ENCODE measurements at regions not wholly inside any gene's neighbourhood (a gene's known extent, or its start where the extent isn't known, plus 50 kb on each side); places are given as distances from the start of the nearest gene placed in this dataset.

- TF ChIP-seq, protein P1, sequence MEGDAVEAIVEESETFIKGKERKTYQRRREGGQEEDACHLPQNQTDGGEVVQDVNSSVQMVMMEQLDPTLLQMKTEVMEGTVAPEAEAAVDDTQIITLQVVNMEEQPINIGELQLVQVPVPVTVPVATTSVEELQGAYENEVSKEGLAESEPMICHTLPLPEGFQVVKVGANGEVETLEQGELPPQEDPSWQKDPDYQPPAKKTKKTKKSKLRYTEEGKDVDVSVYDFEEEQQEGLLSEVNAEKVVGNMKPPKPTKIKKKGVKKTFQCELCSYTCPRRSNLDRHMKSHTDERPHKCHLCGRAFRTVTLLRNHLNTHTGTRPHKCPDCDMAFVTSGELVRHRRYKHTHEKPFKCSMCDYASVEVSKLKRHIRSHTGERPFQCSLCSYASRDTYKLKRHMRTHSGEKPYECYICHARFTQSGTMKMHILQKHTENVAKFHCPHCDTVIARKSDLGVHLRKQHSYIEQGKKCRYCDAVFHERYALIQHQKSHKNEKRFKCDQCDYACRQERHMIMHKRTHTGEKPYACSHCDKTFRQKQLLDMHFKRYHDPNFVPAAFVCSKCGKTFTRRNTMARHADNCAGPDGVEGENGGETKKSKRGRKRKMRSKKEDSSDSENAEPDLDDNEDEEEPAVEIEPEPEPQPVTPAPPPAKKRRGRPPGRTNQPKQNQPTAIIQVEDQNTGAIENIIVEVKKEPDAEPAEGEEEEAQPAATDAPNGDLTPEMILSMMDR (IDR thresholded peaks at IDR 0.05): no peak
- DNase-seq: no peak
- Histone ChIP-seq H3K9me3 (replicated peaks in 1 of 2; ENCODE audit: control insufficient read depth in 1 of 2, insufficient read depth in 1 of 2, low read length in 2 of 2) (no peaks in the 10 kb centered on the region), H3K79me2 (ENCODE audit: insufficient read depth, low read length) (no peaks in the 10 kb centered on the region), H3K4me3 (replicated peaks in 1 of 3; ENCODE audit: low read depth in 2 of 3, low read length in 3 of 3) (no peak overlapping the region), H4K20me1 (ENCODE audit: insufficient read depth, low read length) (no peaks in the 10 kb centered on the region), H3K36me3 (replicated peaks in 1 of 2; ENCODE audit: control insufficient read depth in 1 of 2, insufficient read depth in 2 of 2, low read length in 2 of 2) (no peaks in the 10 kb centered on the region), H3K4me1 (ENCODE audit: control insufficient read depth in 1 of 2, insufficient read depth in 2 of 2, low read length in 2 of 2) (no peaks in the 10 kb centered on the region), H3K4me2 (replicated peaks; ENCODE audit: extremely low read depth, low read length, poor library complexity, severe bottlenecking) (no peak overlapping the region), H2AFZ (ENCODE audit: insufficient read depth, low read depth, low read length, poor library complexity, severe bottlenecking) (no peak overlapping the region), H3K27me3 (ENCODE audit: control insufficient read depth in 2 of 2, insufficient read depth in 2 of 2, low read length in 2 of 2) (no peaks in the 10 kb centered on the region), H3K9ac (ENCODE audit: insufficient read depth, low read length, poor library complexity, severe bottlenecking) (no peak overlapping the region), H3K27ac (ENCODE audit: low read depth in 1 of 2, low read length in 2 of 2) (no peak overlapping the region)
- H3K9me3 Mint-ChIP-seq: peaks cover 0 to 8% (median 4%) of the 10 kb centered on the region in 7 donors
- no peaks in the 10 kb centered on the region for H3K27me3 Mint-ChIP-seq (ENCODE audit: low read depth in 3 of 3)
- no peak overlapping the region for H3K4me3 Mint-ChIP-seq
- intact Hi-C loops (cut with micrococcal nuclease): no loop called here
- H3K27ac Mint-ChIP-seq: no peak overlapping the region
- no peaks in the 10 kb centered on the region for H3K36me3 Mint-ChIP-seq
- WGBS (ENCODE audit: insufficient coverage): no CpG with 5 or more reads among the region's 1 CpG
- no peaks in the 10 kb centered on the region for H3K4me1 Mint-ChIP-seq
Measured at GRCh38 chr14:83646228-83646627, 1883.7 kb upstream of the FLRT2 start.

DNA sequence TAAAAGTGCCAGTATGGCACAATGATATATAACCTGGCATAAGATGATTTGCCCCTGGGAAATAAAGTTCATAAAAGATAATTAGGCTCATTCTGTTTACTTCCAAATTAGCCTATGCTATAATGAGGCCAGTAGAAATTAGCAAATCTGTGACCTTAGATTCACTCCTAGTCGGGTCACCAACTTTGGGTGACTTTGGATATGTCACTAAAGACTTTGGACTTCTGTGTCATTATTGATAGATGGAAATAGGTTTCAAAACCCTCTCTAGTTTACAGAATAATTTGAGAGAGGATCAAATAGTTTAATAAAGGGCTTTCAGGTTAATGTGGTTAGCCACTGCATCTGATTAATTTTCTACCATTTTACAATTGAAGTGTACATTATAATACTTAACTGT, 1869.3 kb upstream of the FLRT2 start:
- Histone ChIP-seq H3K4me3 (replicated peaks in 1 of 3; ENCODE audit: low read depth in 2 of 3, low read length in 3 of 3) (no peak overlapping the region), H3K9ac (ENCODE audit: insufficient read depth, low read length, poor library complexity, severe bottlenecking) (no peak overlapping the region), H3K79me2 (ENCODE audit: insufficient read depth, low read length) (no peaks in the 10 kb centered on the region), H4K20me1 (ENCODE audit: insufficient read depth, low read length) (no peaks in the 10 kb centered on the region), H3K4me1 (ENCODE audit: control insufficient read depth in 1 of 2, insufficient read depth in 2 of 2, low read length in 2 of 2) (no peaks in the 10 kb centered on the region), H2AFZ (ENCODE audit: insufficient read depth, low read depth, low read length, poor library complexity, severe bottlenecking) (no peak overlapping the region), H3K27ac (ENCODE audit: low read depth in 1 of 2, low read length in 2 of 2) (no peak overlapping the region), H3K36me3 (replicated peaks in 1 of 2; ENCODE audit: control insufficient read depth in 1 of 2, insufficient read depth in 2 of 2, low read length in 2 of 2) (no peaks in the 10 kb centered on the region), H3K9me3 (replicated peaks in 1 of 2; ENCODE audit: control insufficient read depth in 1 of 2, insufficient read depth in 1 of 2, low read length in 2 of 2) (no peaks in the 10 kb centered on the region), H3K27me3 (ENCODE audit: control insufficient read depth in 2 of 2, insufficient read depth in 2 of 2, low read length in 2 of 2) (no peaks in the 10 kb centered on the region), H3K4me2 (replicated peaks; ENCODE audit: extremely low read depth, low read length, poor library complexity, severe bottlenecking) (no peak overlapping the region)
- no peak overlapping the region for H3K4me3 Mint-ChIP-seq
- peaks cover 0 to 2% (median 0%) of the 10 kb centered on the region in 7 donors for H3K9me3 Mint-ChIP-seq
- no peaks in the 10 kb centered on the region for H3K4me1 Mint-ChIP-seq
- H3K27me3 Mint-ChIP-seq (ENCODE audit: low read depth in 3 of 3): no peaks in the 10 kb centered on the region
- no peak for DNase-seq
- WGBS (ENCODE audit: insufficient coverage): no CpG with 5 or more reads among the region's 1 CpG
- TF ChIP-seq, protein P1 (IDR thresholded peaks at IDR 0.05): no peak
- H3K36me3 Mint-ChIP-seq: no peaks in the 10 kb centered on the region
- no peak overlapping the region for H3K27ac Mint-ChIP-seq
- intact Hi-C loops (cut with micrococcal nuclease): no loop called here

Measured in CD14-positive monocyte (primary cell).